HG02798 (cell line): ENCODE measurements at regions not wholly inside any gene's neighbourhood (a gene's known extent, or its start where the extent isn't known, plus 50 kb on each side); places are given as distances from the start of the nearest gene placed in this dataset.
"Not testable (repeated sequence)": the region's sequence is repeated elsewhere in the genome, so short reads cannot be mapped to it uniquely, and the experiment has no call there.

Experiments used
- ATAC-seq: cut with Tn5 transposase; IDR thresholded peaks from one replicate; pipeline ENCODE4 v1.9.1; 2021; ENCODE audit warnings: mild to moderate bottlenecking; ENCODE audit not compliant: unreplicated experiment, poor library complexity

- ATAC-seq = no peak
Observed at GRCh38 chr3:181966393-181966792, 254.7 kb downstream of the SOX2 start.

GRCh38 chr3:181969925-181970324, 258.2 kb downstream of the SOX2 start:
- no peak for ATAC-seq

DNA sequence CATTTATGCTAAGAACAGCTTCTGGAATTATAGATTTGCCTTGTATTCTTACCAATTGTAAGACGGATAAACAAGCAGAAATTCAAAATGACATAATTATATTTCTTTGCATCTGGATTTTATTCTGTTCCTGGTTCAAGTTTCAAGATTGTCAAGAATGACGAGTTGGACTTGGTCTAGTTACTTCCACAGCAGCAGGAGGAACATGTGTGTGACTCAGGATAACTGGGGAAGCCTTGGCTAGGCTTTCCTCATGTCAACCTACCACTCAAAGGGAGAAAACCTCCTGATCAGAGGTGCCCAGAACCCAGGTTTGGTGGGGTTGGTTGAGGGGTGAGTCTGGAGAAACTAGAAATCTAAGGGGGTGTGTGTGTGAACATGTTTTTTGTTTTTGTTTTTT, 259.7 kb downstream of the SOX2 start:
- no peak for ATAC-seq

GRCh38 chr3:181974198-181974597, 262.5 kb downstream of the SOX2 start:
- no peak for ATAC-seq

- ATAC-seq = no peak
Observed at GRCh38 chr3:181976526-181976925, 264.8 kb downstream of the SOX2 start.

DNA sequence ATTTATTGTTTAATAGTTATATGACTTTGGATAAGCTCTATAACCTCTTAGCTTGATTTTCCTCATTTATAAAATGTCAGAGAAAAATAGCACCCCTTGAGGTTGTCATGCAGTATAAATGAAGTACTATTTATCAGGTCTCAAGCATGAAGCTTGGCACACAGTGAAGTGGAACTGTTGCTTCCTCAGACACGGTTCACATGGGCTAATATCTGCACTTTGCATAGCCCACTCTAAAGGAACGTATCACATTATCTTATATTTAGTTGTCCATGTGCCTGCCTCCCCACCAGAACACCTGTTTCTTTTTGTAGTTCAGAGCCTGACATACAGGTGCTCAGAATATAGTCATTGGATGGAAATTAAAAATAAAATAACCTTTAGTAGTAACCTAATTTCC, 273.7 kb downstream of the SOX2 start:
- ATAC-seq = no peak

- no peak for ATAC-seq
Observed at GRCh38 chr3:181987736-181988135, 276.0 kb downstream of the SOX2 start.

- no peak for ATAC-seq
Observed at GRCh38 chr3:181998828-181999227, 287.1 kb downstream of the SOX2 start.

DNA sequence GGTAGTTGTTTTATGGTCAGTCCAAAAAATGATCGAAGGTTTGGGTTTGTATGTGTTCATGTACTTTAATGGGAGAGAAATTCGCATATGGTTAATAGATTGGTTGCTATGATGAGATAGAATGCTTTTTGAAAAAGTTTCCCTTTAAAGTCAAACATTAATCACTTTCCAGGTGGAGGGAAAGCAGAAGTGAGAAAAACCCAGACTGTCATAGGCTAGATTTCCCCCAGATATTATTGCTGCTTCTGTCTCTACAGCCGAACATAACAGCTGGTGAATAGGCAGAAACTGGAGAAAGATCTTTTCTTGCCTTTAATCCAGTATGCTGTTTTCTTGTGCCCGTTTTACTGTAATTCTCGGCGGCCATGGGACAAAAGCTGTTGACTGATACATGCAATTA, 287.6 kb downstream of the SOX2 start:
- peak; percentile 76 for ATAC-seq

- no peak for ATAC-seq
Observed at GRCh38 chr3:182000447-182000846, 288.7 kb downstream of the SOX2 start.

DNA sequence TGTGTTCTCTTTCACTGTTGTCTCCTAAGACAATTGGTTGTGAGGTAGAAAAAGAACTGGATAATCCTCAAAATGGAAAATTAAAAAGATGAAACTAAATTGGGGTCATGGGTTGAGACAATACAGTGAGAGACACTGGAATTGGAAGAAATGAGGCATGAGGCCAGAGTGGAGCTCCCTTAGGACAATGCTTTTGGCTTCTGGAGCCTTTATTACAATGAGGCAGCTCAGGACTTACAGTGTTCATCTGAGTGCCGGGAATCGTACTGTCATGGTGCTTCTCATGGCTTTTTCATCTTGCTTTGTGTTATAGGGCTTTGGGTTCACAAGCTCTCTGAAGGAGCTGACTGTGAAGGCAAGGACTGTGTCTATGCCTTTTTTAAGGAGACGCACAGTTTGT, 293.5 kb downstream of the SOX2 start:
- no peak for ATAC-seq

DNA sequence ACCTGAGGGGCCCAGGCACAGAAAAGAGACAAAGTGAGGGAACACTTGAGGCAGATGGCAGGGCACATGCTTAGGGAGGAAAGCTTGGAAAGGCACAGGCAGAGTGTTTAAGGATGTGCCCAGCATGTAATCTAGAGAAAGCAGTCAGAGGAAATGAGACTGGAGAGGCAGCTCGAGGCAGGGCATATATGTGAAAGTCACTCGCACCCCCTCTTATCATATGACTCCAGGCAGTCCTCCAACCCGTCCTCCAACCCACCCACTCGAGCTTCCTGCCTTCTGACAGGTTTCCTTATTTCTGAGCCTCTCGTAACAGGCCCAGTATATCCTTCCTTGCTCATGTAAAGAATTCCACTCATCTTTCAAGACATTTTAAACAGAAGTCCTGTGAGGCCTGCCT, 294.0 kb downstream of the SOX2 start:
- ATAC-seq = no peak

GRCh38 chr3:182006431-182006830, 294.7 kb downstream of the SOX2 start:
- ATAC-seq = no peak

DNA sequence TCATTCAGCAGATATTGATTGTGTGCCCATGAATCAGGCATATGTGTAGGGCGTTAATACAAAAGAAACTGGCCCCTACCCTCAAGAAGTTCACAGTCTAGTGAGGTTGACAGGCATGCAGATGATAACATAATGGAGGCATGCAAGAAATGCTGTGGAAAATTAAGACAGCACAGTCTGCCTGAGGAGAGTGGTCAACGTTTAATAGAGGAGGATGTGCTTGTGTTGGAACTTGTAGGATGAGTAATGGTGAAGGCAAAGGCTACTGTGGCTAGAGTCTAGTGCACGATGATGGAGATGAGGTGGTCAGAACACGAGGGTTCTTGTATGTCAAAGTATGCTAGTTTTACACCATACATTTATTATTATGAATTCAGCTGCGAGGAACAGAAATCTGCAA, 295.7 kb downstream of the SOX2 start:
- no peak for ATAC-seq

DNA sequence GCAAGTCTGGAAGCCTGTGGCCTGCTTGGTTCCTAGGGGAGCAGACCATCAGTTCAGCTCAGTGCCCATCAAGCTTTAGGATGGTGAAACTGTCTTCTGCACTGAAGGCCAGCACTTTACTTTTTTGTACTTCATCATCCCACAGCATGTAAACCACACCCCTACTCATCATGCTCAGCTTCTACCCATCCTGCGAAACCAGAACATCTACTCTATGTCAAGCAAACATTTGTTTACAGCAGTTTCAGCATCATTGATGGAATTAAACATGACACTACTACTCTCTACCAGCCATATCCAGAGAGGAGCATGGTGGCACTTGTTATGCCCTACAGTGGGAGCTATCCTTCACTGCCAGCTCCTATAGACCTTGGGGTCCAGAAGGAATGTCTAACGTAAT, 306.6 kb downstream of the SOX2 start:
- no peak for ATAC-seq

DNA sequence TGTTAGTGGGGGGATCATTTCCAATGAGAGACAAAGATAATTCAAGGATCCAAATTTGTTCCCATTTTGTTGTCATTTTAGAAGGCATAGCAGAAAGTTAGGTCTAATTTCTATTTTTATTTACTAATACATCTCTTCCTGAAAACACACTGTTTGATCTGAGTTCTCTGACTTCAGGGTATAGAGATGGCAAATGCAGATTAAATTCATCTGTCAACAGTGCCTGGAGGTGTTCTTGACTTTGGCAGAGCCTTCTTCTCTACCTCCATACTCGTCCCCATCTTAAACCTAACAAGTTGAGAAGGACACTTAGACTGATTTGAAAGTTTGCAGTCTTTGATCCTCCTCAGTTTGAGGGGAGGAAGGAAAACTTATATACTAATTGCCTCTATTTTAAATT, 308.2 kb downstream of the SOX2 start:
- no peak for ATAC-seq

DNA sequence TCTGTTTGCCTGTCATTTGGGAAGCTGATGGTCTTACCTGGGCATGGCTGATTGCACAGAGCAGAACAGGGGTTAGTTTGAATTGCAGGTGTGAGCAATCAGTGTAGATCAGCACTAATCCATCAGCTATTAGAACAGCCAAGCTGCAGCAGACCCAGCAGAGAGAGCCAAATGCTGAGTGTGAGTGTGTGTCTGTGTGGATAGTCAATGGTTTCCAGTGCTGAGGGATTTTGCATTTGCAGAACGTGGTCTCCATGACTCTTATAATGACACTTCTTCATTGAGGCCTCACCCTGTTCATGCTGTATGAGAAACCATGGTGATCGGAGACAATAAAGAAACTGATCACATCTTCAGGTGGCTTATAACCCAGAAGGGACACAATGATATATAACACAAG, 312.1 kb downstream of the SOX2 start:
- no peak for ATAC-seq

DNA sequence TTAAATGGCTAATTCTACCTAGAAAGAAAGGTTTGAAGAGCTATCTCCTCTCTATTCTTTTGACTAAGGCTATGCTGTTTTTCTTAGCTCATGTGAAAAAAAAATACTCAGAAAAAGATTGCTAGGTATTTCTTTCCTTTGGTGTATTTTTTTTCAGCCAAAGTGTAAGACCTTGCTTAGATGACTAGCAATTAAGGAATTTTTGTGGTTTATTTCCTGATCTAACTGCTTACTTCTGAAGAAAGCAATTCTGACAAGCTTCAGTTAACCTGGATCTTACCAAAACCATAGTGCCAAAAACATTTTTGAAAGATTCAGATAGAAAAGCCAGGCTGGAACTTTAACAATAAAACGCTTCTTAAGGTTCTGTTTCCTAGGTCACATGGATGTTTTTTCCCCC, 315.6 kb downstream of the SOX2 start:
- ATAC-seq = no peak

- ATAC-seq = no peak
Observed at GRCh38 chr3:182028081-182028480, 316.4 kb downstream of the SOX2 start.

DNA sequence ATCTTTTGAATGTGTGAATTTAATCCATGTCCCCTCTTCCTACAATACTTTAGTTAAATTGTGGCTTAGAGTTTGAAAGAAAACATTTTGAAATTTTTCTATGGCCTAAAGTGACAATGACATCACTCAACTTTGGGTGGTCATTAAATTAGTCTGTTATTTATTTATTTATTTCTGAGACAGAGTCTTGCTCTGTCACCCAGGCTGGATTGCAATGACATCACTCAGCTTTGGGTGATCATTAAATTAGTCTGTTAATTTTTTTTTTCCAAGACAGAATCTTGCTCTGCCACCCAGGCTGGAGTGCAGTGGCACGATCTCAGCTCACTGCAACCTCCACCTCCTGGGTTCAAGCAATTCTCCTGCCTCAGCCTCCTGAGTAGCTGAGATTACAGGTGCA, 322.5 kb downstream of the SOX2 start:
- ATAC-seq = not testable (repeated sequence)

DNA sequence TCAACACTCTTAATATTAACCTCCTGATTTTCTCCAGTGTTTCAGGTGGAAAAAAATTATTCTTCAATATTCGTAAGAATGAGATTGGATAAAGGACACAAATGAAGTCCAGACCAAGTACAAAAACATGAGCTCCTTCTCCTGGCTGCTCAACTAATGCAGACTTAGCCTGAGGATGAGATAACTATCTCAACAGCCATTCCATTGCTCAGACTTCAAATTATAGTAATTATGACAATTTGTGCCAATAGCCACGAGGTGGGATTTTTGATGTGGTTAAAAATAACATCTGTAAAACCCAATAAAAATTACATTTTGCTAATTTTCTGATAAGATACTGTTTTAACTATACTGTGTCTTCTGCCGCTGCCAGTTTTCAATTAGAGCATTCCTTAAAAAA, 323.6 kb downstream of the SOX2 start:
- ATAC-seq = no peak

GRCh38 chr3:182036382-182036781, 324.7 kb downstream of the SOX2 start:
- ATAC-seq = no peak

DNA sequence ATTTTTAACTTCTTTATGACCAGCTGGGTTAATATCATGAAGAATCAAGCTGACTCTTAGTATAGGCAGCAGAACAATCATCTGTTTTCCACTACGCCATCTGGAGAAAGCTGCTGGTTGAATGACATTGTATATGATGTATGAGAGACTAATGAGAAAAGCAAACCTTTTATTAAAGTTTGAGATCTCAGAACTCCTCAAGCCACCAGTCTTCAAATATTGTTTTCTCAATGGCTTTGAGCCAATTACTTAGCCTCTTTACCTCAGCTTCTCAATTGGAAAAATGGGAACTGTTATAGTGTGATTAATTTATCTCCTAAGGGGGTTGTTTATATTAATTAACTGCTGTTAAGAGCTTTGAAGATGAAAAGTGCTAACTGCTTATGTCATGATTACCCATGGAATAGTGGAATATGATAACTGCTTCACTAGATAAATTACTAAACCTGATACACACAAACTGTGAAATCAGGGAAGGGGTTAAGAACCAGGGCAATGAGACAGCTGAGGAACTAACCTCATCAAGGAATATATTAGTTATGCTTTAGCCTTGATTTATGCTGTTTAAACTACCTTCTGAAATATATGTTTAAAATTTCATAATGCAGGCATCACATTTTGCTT, 330.1 kb downstream of the SOX2 start:
- no peak for ATAC-seq
